ENCODE measurements at regions not wholly inside any gene's neighbourhood (a gene's known extent, or its start where the extent isn't known, plus 50 kb on each side); places are given as distances from the start of the nearest gene placed in this dataset.

GRCh38 chr20:12893019-12893418 is 115.8 kb upstream of the SPTLC3 start:
- no peak for DNase-seq

GRCh38 chr20:12893653-12894052 is 115.1 kb upstream of the SPTLC3 start:
- H3K9me3 Mint-ChIP-seq (ENCODE audit: unreplicated experiment), result no peaks in the 10 kb centered on the region
- no peaks in the 10 kb centered on the region for H3K27me3 Mint-ChIP-seq (ENCODE audit: unreplicated experiment)
- H3K36me3 Mint-ChIP-seq (ENCODE audit: unreplicated experiment), result no peaks in the 10 kb centered on the region
- H3K27ac Mint-ChIP-seq (ENCODE audit: unreplicated experiment), result no peak overlapping the region
- no peak overlapping the region for H3K4me3 Mint-ChIP-seq (ENCODE audit: unreplicated experiment)
- DNase-seq, result no peak
- no peak for TF ChIP-seq CTCF (IDR thresholded peaks at IDR 0.05; ENCODE audit: partially characterized antibody, unreplicated experiment)
- H3K4me1 Mint-ChIP-seq (ENCODE audit: low read depth, unreplicated experiment), result no peaks in the 10 kb centered on the region

More at GRCh38 chr20:12893019-12893418, 115.8 kb upstream of the SPTLC3 start:
- Mint-ChIP-seq H3K27me3 (ENCODE audit: unreplicated experiment) (no peaks in the 10 kb centered on the region), H3K27ac (ENCODE audit: unreplicated experiment) (no peak overlapping the region), H3K4me3 (ENCODE audit: unreplicated experiment) (no peak overlapping the region), H3K36me3 (ENCODE audit: unreplicated experiment) (no peaks in the 10 kb centered on the region), H3K9me3 (ENCODE audit: unreplicated experiment) (no peaks in the 10 kb centered on the region), H3K4me1 (ENCODE audit: low read depth, unreplicated experiment) (no peaks in the 10 kb centered on the region)
- TF ChIP-seq CTCF (IDR thresholded peaks at IDR 0.05; ENCODE audit: partially characterized antibody, unreplicated experiment), result no peak

- no peak for DNase-seq
- no peaks in the 10 kb centered on the region for H3K4me1 Mint-ChIP-seq (ENCODE audit: low read depth, unreplicated experiment)
- no peaks in the 10 kb centered on the region for H3K36me3 Mint-ChIP-seq (ENCODE audit: unreplicated experiment)
- H3K9me3 Mint-ChIP-seq (ENCODE audit: unreplicated experiment), result no peaks in the 10 kb centered on the region
- H3K27me3 Mint-ChIP-seq (ENCODE audit: unreplicated experiment), result no peaks in the 10 kb centered on the region
- no peak overlapping the region for H3K27ac Mint-ChIP-seq (ENCODE audit: unreplicated experiment)
- TF ChIP-seq CTCF (IDR thresholded peaks at IDR 0.05; ENCODE audit: partially characterized antibody, unreplicated experiment), result no peak
- no peak overlapping the region for H3K4me3 Mint-ChIP-seq (ENCODE audit: unreplicated experiment)
These were observed 114.7 kb upstream of the SPTLC3 start for GRCh38 chr20:12894089-12894488.

- Mint-ChIP-seq H3K27me3 (ENCODE audit: unreplicated experiment) (no peaks in the 10 kb centered on the region), H3K4me3 (ENCODE audit: unreplicated experiment) (no peak overlapping the region), H3K9me3 (ENCODE audit: unreplicated experiment) (no peaks in the 10 kb centered on the region), H3K36me3 (ENCODE audit: unreplicated experiment) (no peaks in the 10 kb centered on the region), H3K27ac (ENCODE audit: unreplicated experiment) (no peak overlapping the region), H3K4me1 (ENCODE audit: low read depth, unreplicated experiment) (no peaks in the 10 kb centered on the region)
- DNase-seq, result no peak
- no peak for TF ChIP-seq CTCF (IDR thresholded peaks at IDR 0.05; ENCODE audit: partially characterized antibody, unreplicated experiment)
These were observed 112.6 kb upstream of the SPTLC3 start for GRCh38 chr20:12896180-12896579.

GRCh38 chr20:12902992-12903391 is 105.8 kb upstream of the SPTLC3 start:
- no peak overlapping the region for H3K27ac Mint-ChIP-seq (ENCODE audit: unreplicated experiment)
- no peak for DNase-seq
- TF ChIP-seq CTCF (IDR thresholded peaks at IDR 0.05; ENCODE audit: partially characterized antibody, unreplicated experiment), result no peak
- no peaks in the 10 kb centered on the region for H3K36me3 Mint-ChIP-seq (ENCODE audit: unreplicated experiment)
- H3K4me1 Mint-ChIP-seq (ENCODE audit: low read depth, unreplicated experiment), result no peaks in the 10 kb centered on the region
- no peaks in the 10 kb centered on the region for H3K27me3 Mint-ChIP-seq (ENCODE audit: unreplicated experiment)
- H3K4me3 Mint-ChIP-seq (ENCODE audit: unreplicated experiment), result no peak overlapping the region
- H3K9me3 Mint-ChIP-seq (ENCODE audit: unreplicated experiment), result no peaks in the 10 kb centered on the region
